Renal pelvis (tissue), 1 donor: ENCODE measurements at regions not wholly inside any gene's neighbourhood (a gene's known extent, or its start where the extent isn't known, plus 50 kb on each side); places are given as distances from the start of the nearest gene placed in this dataset.
A peak's percentile ranks its signal among the peaks of the same experiment; 100 is the strongest.

Source experiments
- DNase-seq: peaks from one replicate; pipeline ENCODE4 v3.0.0-alpha.2; 2013

GRCh38 chr14:39984323-39984722 is 552.1 kb upstream of the FBXO33 start:
- DNase-seq, result no peak

DNA sequence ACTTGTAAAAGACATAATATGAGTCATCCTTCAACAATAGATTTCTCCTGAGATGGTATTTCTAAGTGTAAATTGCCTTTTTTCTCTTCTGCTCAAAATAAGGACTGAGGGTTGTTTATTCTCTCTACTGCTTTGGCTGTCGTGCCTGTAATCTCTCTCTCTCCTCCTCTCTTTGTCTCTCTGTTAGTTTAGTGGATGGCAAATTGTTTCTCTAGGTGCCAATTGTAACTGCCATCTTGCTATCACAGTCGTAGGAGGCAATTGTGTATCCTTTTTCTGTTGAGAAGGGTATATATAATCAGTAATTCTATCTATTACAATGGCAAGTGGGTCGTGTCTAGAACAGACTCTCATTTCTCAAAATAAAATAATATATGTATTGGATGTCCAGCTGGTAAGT is 545.0 kb upstream of the FBXO33 start:
- no peak for DNase-seq

DNA sequence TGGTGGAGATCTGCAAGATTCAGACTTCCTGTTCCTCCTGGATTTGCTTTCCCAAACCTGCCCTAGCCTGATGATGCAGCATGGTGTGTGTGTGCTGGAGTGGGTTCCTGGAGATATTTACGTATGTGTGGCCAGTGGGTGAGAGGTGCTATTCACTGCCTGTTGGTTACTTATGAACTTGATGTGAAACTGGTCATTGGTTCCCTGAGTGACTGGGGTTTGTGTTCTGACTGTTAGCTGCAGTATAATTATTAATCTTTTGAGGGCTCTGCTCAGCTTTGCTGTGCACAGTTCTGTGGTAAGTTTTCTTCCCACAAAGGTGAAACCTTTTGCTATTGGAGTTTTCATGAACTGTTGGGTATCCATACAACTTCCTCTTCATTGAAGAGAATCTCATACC is 541.8 kb upstream of the FBXO33 start:
- DNase-seq, result peak; percentile 16

DNA sequence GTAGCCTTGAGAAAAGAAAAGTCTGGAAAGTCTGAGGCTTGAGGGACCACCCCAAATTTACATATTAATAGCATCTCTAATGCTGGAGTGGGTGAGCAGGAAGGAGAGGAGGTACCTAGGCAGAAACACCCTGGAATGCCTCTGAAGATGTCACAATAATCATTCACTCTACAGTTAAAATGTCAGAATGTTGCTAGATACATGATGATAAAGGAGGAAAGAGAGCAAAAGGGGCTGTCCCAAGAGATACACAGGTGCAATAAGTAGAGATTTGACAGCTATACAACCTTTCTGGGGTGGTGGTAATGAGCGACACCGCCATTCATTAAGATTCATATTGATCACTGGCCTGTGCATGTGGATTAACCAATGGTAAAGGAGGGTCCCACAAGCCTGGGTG is 540.5 kb upstream of the FBXO33 start:
- no peak for DNase-seq

DNA sequence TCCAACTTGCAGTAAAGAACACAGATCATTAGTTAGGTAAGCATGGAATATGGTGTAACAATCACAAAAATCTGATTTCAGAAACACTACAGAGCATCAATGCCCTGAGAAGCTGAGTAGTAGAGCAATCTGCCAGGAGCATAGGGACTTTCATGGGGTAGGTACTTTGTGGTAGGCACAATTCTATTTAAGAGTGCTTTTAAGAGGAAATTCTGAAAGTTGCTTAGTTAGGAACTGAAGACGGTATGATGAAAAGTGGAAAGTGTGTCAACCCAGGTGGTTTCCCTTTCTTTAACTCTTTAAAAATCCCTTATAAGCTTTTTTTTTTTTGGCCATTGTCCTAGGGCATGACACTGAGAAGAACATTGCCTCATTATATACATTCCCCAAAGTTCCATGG is 535.7 kb upstream of the FBXO33 start:
- DNase-seq, result no peak

GRCh38 chr14:39957987-39958386 is 525.8 kb upstream of the FBXO33 start:
- no peak for DNase-seq

DNA sequence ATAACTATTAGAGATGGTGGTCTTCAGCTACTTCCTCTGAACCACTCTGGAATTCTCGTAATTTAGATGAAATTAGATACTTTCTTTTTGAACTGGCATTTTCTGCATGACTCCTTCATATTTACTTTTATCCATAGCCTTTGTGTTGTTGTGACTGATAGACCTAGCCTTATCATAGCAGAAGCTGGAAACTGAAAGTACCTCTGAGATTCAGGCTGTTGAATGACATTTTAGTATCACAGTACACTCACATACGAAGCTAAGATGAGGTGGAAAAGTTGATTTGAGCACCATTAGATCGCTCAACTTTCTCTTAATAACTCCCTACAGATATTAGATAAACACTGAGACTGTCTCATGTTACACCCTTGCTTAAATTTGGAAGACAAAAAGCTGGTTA is 525.1 kb upstream of the FBXO33 start:
- DNase-seq, result no peak

GRCh38 chr14:39956372-39956771 is 524.1 kb upstream of the FBXO33 start:
- DNase-seq, result no peak

GRCh38 chr14:39948235-39948634 is 516.0 kb upstream of the FBXO33 start:
- no peak for DNase-seq

- DNase-seq, result no peak
Observed at GRCh38 chr14:39946807-39947206, 514.6 kb upstream of the FBXO33 start.

DNA sequence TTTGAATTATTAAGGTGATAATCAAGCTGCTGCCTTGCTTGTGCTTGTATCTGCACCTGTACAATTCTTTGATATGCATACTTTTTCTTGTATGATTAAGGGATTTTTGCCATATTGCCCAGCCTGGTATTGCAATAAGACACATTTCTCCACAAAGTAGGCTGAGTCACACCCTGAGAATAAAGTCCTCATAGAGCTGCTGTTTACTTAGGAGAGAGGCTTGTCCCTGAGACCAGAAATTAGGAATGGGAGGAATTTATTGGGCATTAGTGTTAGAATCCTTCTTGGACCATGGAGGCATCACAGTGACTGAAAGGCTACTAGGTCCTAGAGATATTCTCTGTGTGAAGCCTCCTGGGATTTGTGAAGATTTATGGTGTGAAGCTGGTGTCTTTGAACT is 506.8 kb upstream of the FBXO33 start:
- DNase-seq, result no peak

GRCh38 chr14:39912192-39913100 is 480.2 kb upstream of the FBXO33 start:
- no peak for DNase-seq

GRCh38 chr14:39897657-39898056 is 465.4 kb upstream of the FBXO33 start:
- DNase-seq, result no peak

- DNase-seq, result no peak
Observed at GRCh38 chr14:39890026-39890425, 457.8 kb upstream of the FBXO33 start.

DNA sequence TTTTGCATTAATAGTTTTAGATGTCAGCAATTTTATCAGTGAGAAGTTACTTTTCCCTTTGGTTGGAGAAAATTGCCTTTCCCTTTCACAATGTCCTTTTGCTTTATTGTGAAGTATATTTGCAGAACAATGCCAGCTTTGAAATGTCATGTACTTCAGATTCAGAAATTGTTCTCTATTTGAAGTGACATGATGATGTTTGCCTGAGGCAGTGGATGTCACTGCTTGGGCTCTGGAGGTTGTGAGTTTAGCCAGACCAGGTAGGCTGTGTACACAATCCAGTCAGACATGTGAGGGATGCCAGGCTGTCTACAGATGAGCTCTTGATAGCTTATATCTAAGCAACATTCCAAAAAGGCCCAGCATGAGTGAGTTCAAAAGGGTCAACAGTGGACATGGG is 451.9 kb upstream of the FBXO33 start:
- no peak for DNase-seq

DNA sequence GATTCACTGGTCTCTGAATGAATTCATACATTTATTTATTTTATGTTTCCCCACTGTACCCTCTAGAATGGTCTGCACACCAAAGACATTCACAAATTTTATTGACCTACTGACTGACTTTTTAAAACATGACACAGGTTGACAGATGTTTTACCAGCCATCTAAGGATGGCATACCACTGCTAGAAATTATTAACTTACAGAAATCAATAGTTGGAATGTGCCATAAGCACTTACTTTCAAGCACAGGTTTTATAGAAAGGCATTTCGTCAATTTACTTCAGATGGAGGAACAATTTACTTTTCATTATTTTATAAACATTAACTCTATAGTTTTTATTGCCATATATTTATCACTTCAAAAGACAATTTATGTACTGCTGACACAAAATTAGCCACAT is 448.7 kb upstream of the FBXO33 start:
- no peak for DNase-seq

DNA sequence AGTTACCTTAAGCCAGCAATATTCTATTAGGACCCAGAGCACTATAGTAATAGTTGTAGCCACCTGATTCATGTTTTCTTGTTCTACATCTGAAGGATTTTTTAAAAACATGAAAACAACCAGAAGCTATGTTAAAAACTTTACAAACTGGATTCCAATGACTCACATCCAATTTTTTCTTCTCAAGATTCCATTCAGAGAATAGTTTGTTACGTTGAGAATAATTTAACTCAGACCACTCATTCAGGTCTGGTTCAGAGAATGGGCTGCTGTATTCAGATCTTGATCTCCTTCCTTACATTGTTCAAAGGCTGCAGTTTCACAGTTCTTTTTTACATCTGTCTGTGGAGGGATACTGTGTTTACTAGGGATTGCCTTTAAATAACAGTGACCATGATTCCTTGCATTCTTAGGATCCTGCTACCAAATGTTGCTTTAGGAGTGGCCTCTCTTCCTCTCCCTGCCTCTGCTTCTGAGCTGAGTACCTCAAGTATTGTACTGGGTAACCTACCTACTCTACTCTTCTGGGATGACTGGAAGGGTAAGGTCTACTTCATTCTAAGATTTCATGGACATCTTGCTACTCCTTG is 448.0 kb upstream of the FBXO33 start:
- DNase-seq, result no peak

- DNase-seq, result no peak
Observed at GRCh38 chr14:39877577-39878190, 445.5 kb upstream of the FBXO33 start.

DNA sequence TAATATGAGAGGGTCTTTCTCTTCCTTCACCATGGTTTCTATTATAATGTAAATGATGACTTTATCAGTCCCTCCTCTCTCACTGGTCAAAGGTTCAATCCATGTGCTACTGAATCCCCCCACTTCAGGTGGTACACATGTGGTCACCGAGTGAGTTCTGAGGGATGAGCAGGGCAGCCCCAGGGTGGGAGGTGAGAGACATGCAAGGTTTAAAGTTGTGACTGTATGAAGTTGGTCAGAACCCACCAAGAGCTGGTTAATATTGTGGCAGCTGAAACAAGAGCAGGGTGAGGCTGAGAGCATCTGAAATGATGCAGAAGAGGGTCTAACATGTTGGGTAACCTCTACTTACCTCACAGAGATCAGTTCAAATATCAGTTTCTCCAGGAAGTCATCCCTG is 444.7 kb upstream of the FBXO33 start:
- DNase-seq, result no peak

- no peak for DNase-seq
Observed at GRCh38 chr14:39875028-39875427, 442.8 kb upstream of the FBXO33 start.

DNA sequence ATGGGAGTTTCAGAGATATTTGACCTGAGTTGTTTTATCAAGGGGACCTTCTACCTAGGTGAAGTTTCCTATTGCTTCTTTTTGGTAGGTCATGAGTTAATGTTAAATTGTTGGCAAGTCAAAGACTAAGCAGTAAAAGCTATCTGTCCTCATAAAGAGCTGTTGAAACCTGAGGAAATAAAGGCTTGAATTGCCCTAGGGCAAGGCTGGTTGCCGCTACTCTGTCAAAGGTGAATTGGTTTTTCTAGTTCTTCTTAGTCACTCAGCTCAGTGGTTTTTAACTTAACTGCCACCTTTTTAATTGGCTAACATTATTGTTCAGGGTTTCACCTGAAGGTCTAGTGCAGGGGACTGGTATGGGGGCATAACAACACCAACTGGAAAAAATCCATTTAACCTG is 441.6 kb upstream of the FBXO33 start:
- DNase-seq, result no peak

GRCh38 chr14:39868949-39869348 is 436.7 kb upstream of the FBXO33 start:
- DNase-seq, result no peak

DNA sequence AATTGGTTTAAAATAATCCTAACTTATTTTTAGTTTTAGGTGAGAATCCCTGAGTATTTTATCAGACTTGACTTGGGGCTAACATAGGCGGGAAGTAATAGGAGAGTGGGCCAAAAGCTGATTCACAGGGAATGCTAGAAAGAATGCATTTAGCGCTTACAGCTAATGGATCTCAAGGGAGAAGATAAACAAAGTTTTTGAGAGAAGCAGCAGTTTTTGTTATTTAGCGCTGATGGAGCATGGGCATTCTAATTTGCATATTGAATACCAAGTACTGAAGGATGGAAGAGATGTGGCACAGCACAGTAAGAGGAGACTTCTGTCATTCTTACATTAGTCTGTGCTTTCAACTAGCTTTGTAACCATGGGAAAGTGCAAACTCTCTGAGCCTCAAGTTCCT is 436.0 kb upstream of the FBXO33 start:
- no peak for DNase-seq
